VCaP (cell line): ENCODE measurements at regions not wholly inside any gene's neighbourhood (a gene's known extent, or its start where the extent isn't known, plus 50 kb on each side); places are given as distances from the start of the nearest gene placed in this dataset.

ENCODE experiments used
- H3K27ac ChIP-seq: fragments of 450-650 bp; 2 replicates; pipeline ENCODE4 v1.5.1; 2017
- CTCF ChIP-seq: fragments of 450-650 bp; conservative IDR thresholded peaks from 2 replicates; pipeline ENCODE4 v1.5.1; 2017; ENCODE audit warnings: mild to moderate bottlenecking, moderate library complexity

- TF ChIP-seq CTCF = no peak
- no peak overlapping the region for H3K27ac ChIP-seq
These were observed 54.1 kb downstream of the SOCS3 start for GRCh38 chr17:78305801-78306200.

GRCh38 chr17:78304549-78305037, 55.3 kb downstream of the SOCS3 start:
- no peak for TF ChIP-seq CTCF
- no peak overlapping the region for H3K27ac ChIP-seq

GRCh38 chr17:78302478-78302877, 57.4 kb downstream of the SOCS3 start:
- TF ChIP-seq CTCF = no peak
- no peak overlapping the region for H3K27ac ChIP-seq

GRCh38 chr17:78301821-78302213, 58.1 kb downstream of the SOCS3 start:
- no peak for TF ChIP-seq CTCF
- H3K27ac ChIP-seq = no peak overlapping the region

GRCh38 chr17:78300962-78301820, 58.7 kb downstream of the SOCS3 start:
- no peak overlapping the region for H3K27ac ChIP-seq
- no peak for TF ChIP-seq CTCF

- H3K27ac ChIP-seq = no peak overlapping the region
- TF ChIP-seq CTCF = no peak
These were observed 60.8 kb downstream of the SOCS3 start for GRCh38 chr17:78299049-78299448.

GRCh38 chr17:78294776-78295175, 63.3 kb downstream of the TMEM235 start:
- H3K27ac ChIP-seq = no peak overlapping the region
- TF ChIP-seq CTCF = no peak
